ENCODE measurements at regions not wholly inside any gene's neighbourhood (a gene's known extent, or its start where the extent isn't known, plus 50 kb on each side); places are given as distances from the start of the nearest gene placed in this dataset.
"Not testable (repeated sequence)": the region's sequence is repeated elsewhere in the genome, so short reads cannot be mapped to it uniquely, and the experiment has no call there.

DNA sequence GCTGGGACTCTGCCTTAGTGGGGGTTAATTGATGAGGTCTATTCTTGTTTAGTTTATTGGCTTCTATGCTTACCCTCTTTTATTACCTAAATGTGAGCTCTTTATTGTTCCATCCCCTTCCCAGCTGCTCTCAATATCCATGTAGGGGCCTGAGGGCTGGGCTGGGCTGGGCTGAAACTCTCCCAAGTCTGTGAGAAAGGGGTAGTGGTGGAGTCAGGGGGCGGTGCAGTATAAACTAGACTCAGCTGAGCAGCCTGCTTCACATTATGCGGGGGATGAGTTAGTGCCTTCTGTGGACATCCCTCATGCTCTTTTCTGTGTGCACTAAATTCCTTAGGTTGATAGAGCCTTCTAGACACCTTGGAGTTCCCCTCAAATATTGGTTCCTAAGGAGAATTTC, 451.8 kb upstream of the PTGER4 start:
- TF ChIP-seq, protein P1, sequence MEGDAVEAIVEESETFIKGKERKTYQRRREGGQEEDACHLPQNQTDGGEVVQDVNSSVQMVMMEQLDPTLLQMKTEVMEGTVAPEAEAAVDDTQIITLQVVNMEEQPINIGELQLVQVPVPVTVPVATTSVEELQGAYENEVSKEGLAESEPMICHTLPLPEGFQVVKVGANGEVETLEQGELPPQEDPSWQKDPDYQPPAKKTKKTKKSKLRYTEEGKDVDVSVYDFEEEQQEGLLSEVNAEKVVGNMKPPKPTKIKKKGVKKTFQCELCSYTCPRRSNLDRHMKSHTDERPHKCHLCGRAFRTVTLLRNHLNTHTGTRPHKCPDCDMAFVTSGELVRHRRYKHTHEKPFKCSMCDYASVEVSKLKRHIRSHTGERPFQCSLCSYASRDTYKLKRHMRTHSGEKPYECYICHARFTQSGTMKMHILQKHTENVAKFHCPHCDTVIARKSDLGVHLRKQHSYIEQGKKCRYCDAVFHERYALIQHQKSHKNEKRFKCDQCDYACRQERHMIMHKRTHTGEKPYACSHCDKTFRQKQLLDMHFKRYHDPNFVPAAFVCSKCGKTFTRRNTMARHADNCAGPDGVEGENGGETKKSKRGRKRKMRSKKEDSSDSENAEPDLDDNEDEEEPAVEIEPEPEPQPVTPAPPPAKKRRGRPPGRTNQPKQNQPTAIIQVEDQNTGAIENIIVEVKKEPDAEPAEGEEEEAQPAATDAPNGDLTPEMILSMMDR (IDR thresholded peaks at IDR 0.05; ENCODE audit: insufficient read depth, missing control alignments) = no peak
- FAIRE-seq (no peak), DNase-seq (ENCODE audit: insufficient read length, low spot score) (no peak)

DNA sequence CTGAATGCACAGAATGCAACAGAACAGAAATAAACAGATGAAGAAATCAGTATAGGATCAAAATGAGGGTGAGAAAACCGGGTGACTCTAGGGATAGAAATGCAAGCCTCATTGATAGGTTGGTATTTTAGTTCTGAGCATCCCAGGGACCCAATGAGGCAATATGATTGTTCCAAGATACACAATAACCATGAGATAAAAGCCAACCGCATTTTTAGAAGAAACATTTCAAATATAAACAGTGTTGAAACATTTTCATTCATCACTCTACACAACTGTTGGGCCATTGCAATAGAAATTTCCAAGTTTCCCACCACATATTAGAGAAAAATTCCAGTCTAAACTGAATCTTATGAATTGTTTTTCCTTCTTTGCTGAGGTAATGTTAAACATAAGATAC, 452.3 kb upstream of the PTGER4 start:
- DNase-seq (ENCODE audit: insufficient read length, low spot score) (no peak), FAIRE-seq (no peak)
- TF ChIP-seq, protein P1 (IDR thresholded peaks at IDR 0.05; ENCODE audit: insufficient read depth, missing control alignments) = no peak

DNA sequence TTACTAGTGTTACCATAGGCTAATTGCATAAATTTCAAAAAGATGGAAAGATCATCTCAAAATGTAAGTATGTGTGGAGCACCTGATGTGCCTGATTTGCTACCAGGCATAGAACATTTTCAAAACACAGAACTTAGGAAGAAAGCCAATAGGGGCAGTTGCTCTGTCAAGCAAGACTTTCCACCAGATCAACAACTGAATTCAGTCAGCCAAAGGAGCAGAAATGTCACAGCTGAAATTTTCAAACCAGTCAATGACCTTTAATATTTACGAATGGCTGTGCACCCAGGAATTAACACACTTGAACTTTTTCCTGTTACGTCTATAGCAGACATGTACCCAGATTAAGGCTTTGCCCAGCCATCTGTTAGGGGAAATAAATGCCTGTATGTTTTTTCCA, 452.8 kb upstream of the PTGER4 start:
- FAIRE-seq (no peak), DNase-seq (ENCODE audit: insufficient read length, low spot score) (no peak)
- TF ChIP-seq, protein P1 (IDR thresholded peaks at IDR 0.05; ENCODE audit: insufficient read depth, missing control alignments) = no peak

DNA sequence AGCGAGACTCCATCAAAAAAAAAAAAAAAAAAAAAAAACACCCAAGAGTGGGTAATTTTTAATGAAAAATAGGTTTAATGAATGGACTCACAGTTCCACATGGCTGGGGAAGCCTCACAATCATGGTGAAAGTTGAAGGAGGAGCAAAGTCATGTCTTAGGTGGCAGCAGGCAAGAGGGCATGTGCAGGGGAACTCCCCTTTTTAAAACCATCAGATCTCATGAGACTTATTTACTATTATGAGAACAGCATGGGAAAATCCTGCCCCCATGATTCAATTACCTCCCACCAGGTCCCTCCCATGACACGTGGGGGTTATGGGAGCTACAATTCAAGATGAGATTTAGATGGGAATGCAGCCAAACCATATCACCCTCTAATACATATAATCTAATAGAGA, 454.6 kb upstream of the PTGER4 start:
- DNase-seq (ENCODE audit: insufficient read length, low spot score); FAIRE-seq: not testable (repeated sequence)

DNA sequence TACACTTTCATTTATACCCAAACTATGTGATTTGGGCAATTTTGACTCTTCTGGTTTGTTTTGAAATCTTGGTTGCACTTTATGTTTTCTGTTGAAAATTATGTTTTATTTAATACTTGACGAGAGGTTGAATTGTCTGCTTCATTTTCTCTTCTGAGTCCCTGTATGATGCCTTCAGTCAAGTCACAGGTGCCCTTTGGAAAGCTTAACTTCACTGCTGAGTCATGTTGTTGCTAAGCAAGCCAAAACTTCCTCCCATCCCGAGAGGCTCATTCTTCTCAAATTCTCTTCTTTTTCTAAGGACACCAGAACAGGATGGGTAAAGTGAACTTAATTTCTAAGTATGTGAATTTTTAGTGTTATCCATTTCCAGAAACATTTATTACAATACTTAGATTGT, 455.3 kb upstream of the PTGER4 start:
- no peak for DNase-seq (ENCODE audit: insufficient read length, low spot score)
- TF ChIP-seq, protein P1 (IDR thresholded peaks at IDR 0.05; ENCODE audit: insufficient read depth, missing control alignments) = no peak
- no peak for FAIRE-seq

DNA sequence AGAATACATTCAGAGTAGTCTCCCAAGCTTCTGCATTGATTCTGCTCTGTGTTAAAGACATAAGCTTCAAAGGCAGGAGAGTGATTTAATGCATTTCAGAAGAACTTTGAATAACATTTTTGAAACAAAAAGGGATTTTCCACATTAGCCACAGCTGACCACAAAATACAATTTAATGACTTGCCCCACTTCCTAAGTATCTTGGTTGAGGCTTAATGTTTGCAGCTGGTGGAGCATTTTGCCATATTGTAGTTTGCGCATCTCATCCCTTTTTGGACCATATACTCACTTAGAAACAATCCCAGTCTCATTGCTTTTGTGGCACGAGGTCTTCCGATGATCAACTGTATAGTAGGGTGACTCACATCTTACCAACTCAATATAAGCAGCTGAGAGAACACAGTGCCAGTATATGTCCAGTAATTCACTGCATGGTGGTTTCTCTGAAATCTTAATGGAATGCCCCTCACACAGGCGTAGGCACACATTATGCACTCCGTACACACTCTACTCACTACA, 455.8 kb upstream of the PTGER4 start:
- TF ChIP-seq, protein P1 (IDR thresholded peaks at IDR 0.05; ENCODE audit: insufficient read depth, missing control alignments) = no peak
- DNase-seq (ENCODE audit: insufficient read length, low spot score) (no peak), FAIRE-seq (no peak)

DNA sequence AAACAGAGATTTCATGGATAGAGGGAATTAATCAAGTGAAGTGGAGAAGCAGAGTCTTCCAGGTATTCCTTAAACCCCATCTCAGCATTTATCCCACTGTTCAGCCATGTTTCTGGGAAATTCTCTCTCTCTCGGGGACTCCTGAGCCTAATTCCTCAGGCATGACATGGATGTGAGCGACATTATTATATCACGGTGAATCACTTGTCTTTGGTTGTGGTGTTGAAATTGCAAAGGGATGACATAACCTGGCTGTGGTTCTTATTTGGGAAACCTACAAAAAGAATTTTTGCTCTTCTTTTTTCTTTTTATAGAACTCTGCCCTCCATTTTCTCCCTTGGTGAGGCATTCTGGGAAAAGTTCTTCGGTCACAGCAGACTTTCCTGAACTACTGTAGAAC, 457.9 kb upstream of the PTGER4 start:
- TF ChIP-seq, protein P1 (IDR thresholded peaks at IDR 0.05; ENCODE audit: insufficient read depth, missing control alignments) = no peak

DNA sequence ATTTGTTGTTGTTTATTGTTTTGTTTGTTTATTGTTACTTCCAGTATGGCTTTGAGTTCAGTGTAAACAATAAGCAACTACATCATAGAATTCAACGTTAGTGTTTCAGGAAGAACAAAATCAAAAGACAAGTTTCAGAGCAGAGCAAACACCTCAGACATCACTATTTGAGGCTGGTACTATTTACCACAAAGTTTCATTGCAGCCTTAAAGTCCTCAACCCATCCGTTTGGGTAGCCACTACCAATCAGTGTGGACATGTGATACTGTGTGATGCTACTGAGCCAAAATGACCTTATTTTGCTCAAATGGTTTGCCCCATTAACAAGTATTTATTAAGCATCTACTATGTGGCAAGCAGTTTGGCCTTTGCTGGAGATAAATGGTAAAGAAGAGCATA, 458.5 kb upstream of the PTGER4 start:
- DNase-seq (ENCODE audit: insufficient read length, low spot score) (no peak), FAIRE-seq (no peak)
- TF ChIP-seq, protein P1 (IDR thresholded peaks at IDR 0.05; ENCODE audit: insufficient read depth, missing control alignments) = no peak

More for the DNA sequence above, 457.9 kb upstream of the PTGER4 start:
- FAIRE-seq (no peak), DNase-seq (ENCODE audit: insufficient read length, low spot score) (no peak)
